K562 (cell line): ENCODE measurements at regions not wholly inside any gene's neighbourhood (a gene's known extent, or its start where the extent isn't known, plus 50 kb on each side); places are given as distances from the start of the nearest gene placed in this dataset.

ENCODE experiments used
- ATAC-seq: fragments of 200-7000 bp; cut with Tn5 transposase; 3 replicates; pipeline ENCODE4 v1.9.1; 2020; ENCODE audit warnings: moderate library complexity
- BruUV-seq: library from RNA; stranded (reverse); fragments of 400-500 nt; replicated peaks from 2 replicates; lab custom pipeline; 2021; lab: Mats Ljungman, UMichigan
- CTCF ChIA-PET: fragments of 300-600 bp; formaldehyde crosslinking; extraction: SDS; loops from one replicate; lab custom pipeline; 2021; ENCODE audit warnings: low intra/inter-chr PET ratio; lab: Yijun Ruan, JAX
- POLR2A ChIA-PET: fragments of 300-600, 350-650 bp; sonication (Branson Sonifier 250); formaldehyde crosslinking; extraction: SDS; loops from one replicate; lab custom pipeline; 2021; ENCODE audit warnings: antibody characterized with exemption, inconsistent platforms; lab: Yijun Ruan, JAX
- DNase-seq, 4 experiments: peaks; one replicate each; pipeline versions ENCODE4 v3.0.0 to v3.0.0-alpha.2; 2011 to 2018; ENCODE audit warnings: low spot score in 3 of 4, mixed read lengths in 3 of 4; ENCODE audit errors: extremely low read depth in 1 of 4
- FAIRE-seq: peaks from 2 replicates; lab custom pipeline; 2011; peaks lifted over from hg19 to GRCh38; lab: Jason Lieb, UNC
- H2AFZ ChIP-seq: 2 replicates; pipeline ENCODE4 v1.6.0; 2011; ENCODE audit warnings: low read depth, low read length, control low read depth, inconsistent platforms
- H3K27ac ChIP-seq: fragments of 200-600 bp; 3 replicates; pipeline ENCODE4 v1.8.0; 2011; ENCODE audit warnings: low read depth, mild to moderate bottlenecking, control low read depth, inconsistent platforms, low read length, moderate library complexity, mixed read lengths; ENCODE audit errors: extremely low read depth
- H3K27me3 ChIP-seq, 2 experiments: fragments of 300-600 bp in 1 of 2; 2 replicates in 1 of 2; 3 replicates in 1 of 2; pipeline versions ENCODE4 v1.6.0 to v1.8.0; 2011; ENCODE audit warnings: inconsistent platforms in 2 of 2, low read length in 2 of 2, mild to moderate bottlenecking in 1 of 2, mixed read lengths in 1 of 2, moderate library complexity in 1 of 2; ENCODE audit not compliant: control insufficient read depth in 2 of 2, insufficient read depth in 2 of 2
- H3K36me3 ChIP-seq: fragments of 300-600 bp; 3 replicates; pipeline ENCODE4 v1.8.0; 2011; ENCODE audit warnings: mild to moderate bottlenecking, low read length, inconsistent platforms; ENCODE audit not compliant: control insufficient read depth, insufficient read depth
- H3K4me1 ChIP-seq, 2 experiments: fragments of 200-600 bp in 1 of 2; replicated peaks in 1 of 2; 2 replicates in 1 of 2; 3 replicates in 1 of 2; pipeline versions ENCODE4 v1.5.1 to v1.8.0; 2011; ENCODE audit warnings: inconsistent platforms in 2 of 2, low read length in 2 of 2, mild to moderate bottlenecking in 1 of 2, mixed read lengths in 1 of 2, moderate library complexity in 1 of 2; ENCODE audit not compliant: control insufficient read depth in 2 of 2, insufficient read depth in 2 of 2
- H3K4me2 ChIP-seq: 2 replicates; pipeline ENCODE4 v1.6.1; 2011; ENCODE audit warnings: low read length, control low read depth, inconsistent platforms, mixed read lengths; ENCODE audit not compliant: insufficient read depth
- H3K4me3 ChIP-seq: fragments of 200-600 bp; sonication (generic), shearing (Covaris generic); 2 replicates; pipeline ENCODE4 v1.5.1; 2016; ENCODE audit warnings: control low read depth, inconsistent platforms
- H3K79me2 ChIP-seq: fragments of 200-600 bp; 3 replicates; pipeline ENCODE4 v1.8.0; 2011; ENCODE audit warnings: low read length, inconsistent platforms; ENCODE audit not compliant: control insufficient read depth, insufficient read depth
- H3K9ac ChIP-seq, 2 experiments: 2 replicates each; pipeline versions ENCODE4 v1.6.0 to v1.6.1; 2011; ENCODE audit warnings: low read depth in 2 of 2, low read length in 2 of 2, control low read depth in 1 of 2, inconsistent platforms in 1 of 2, mild to moderate bottlenecking in 1 of 2, mixed read lengths in 1 of 2; ENCODE audit not compliant: insufficient read depth in 1 of 2
- H3K9me1 ChIP-seq: one replicate; pipeline ENCODE4 v1.6.0; 2011; ENCODE audit warnings: inconsistent platforms, mild to moderate bottlenecking, low read length, moderate library complexity; ENCODE audit not compliant: control insufficient read depth, insufficient read depth
- H3K9me3 ChIP-seq: replicated peaks from 2 replicates; pipeline ENCODE4 v1.5.1; 2011; ENCODE audit warnings: low read depth, low read length, inconsistent platforms; ENCODE audit not compliant: control insufficient read depth, insufficient read depth
- H4K20me1 ChIP-seq: replicated peaks from 2 replicates; pipeline ENCODE4 v1.6.1; 2011; ENCODE audit warnings: low read length, inconsistent platforms, mixed read lengths; ENCODE audit not compliant: control insufficient read depth, insufficient read depth
- PHB2 ChIP-seq: fragments of 450-650 bp; IDR thresholded peaks from 2 replicates; pipeline ENCODE4 v1.6.1; 2017; ENCODE audit warnings: low read depth
- WGBS: fragments of 100-300 bp; shearing (Covaris generic); methylation state at CpG from one replicate; pipeline ENCODE4 v1.1.6; 2016; ENCODE audit warnings: low coverage, mixed read lengths; ENCODE audit not compliant: insufficient coverage; ENCODE audit errors: missing lambda C conversion rate; 5-methylcytosine and 5-hydroxymethylcytosine counted together
- in situ Hi-C: fragments of 300-500 bp; cut with MboI; formaldehyde crosslinking; loops from 4 replicates; pipeline ENCODE4 v1.15.0; 2018; ENCODE audit warnings: inconsistent platforms, mixed read lengths
- intact Hi-C: fragments of 100-400 bp; cut with micrococcal nuclease; formaldehyde crosslinking; loops from 2 replicates; pipeline ENCODE4 v1.14.2; 2022
- TF ChIP-seq, protein P1 (sequence below), 2 experiments: fragments of 450-650 bp; IDR thresholded peaks; 2 replicates each; pipeline ENCODE4 v1.6.1; 2016; ENCODE audit warnings: mild to moderate bottlenecking in 2 of 2, borderline replicate concordance in 1 of 2, low read depth in 1 of 2, moderate library complexity in 1 of 2

DNA sequence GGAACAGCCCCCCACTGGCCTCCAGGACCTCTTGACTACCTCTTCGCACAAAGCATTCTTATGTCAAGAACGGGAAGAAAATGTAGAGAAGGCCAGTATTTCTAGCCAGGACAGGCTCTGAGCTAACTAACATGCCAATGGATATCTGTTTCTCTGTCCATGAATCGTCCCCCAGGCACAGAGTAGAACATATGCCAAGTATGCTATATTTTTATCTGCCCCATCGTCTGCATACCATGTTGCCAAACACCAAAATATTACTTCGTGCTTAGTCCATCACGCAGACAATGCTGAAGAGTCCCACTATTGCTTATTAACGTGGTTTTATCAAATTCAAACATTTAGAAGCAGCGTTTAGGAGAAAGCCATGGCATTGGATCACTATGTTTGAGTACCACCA lies 151.4 kb upstream of the CPSF6 start (continued):
- TF ChIP-seq, protein P1, sequence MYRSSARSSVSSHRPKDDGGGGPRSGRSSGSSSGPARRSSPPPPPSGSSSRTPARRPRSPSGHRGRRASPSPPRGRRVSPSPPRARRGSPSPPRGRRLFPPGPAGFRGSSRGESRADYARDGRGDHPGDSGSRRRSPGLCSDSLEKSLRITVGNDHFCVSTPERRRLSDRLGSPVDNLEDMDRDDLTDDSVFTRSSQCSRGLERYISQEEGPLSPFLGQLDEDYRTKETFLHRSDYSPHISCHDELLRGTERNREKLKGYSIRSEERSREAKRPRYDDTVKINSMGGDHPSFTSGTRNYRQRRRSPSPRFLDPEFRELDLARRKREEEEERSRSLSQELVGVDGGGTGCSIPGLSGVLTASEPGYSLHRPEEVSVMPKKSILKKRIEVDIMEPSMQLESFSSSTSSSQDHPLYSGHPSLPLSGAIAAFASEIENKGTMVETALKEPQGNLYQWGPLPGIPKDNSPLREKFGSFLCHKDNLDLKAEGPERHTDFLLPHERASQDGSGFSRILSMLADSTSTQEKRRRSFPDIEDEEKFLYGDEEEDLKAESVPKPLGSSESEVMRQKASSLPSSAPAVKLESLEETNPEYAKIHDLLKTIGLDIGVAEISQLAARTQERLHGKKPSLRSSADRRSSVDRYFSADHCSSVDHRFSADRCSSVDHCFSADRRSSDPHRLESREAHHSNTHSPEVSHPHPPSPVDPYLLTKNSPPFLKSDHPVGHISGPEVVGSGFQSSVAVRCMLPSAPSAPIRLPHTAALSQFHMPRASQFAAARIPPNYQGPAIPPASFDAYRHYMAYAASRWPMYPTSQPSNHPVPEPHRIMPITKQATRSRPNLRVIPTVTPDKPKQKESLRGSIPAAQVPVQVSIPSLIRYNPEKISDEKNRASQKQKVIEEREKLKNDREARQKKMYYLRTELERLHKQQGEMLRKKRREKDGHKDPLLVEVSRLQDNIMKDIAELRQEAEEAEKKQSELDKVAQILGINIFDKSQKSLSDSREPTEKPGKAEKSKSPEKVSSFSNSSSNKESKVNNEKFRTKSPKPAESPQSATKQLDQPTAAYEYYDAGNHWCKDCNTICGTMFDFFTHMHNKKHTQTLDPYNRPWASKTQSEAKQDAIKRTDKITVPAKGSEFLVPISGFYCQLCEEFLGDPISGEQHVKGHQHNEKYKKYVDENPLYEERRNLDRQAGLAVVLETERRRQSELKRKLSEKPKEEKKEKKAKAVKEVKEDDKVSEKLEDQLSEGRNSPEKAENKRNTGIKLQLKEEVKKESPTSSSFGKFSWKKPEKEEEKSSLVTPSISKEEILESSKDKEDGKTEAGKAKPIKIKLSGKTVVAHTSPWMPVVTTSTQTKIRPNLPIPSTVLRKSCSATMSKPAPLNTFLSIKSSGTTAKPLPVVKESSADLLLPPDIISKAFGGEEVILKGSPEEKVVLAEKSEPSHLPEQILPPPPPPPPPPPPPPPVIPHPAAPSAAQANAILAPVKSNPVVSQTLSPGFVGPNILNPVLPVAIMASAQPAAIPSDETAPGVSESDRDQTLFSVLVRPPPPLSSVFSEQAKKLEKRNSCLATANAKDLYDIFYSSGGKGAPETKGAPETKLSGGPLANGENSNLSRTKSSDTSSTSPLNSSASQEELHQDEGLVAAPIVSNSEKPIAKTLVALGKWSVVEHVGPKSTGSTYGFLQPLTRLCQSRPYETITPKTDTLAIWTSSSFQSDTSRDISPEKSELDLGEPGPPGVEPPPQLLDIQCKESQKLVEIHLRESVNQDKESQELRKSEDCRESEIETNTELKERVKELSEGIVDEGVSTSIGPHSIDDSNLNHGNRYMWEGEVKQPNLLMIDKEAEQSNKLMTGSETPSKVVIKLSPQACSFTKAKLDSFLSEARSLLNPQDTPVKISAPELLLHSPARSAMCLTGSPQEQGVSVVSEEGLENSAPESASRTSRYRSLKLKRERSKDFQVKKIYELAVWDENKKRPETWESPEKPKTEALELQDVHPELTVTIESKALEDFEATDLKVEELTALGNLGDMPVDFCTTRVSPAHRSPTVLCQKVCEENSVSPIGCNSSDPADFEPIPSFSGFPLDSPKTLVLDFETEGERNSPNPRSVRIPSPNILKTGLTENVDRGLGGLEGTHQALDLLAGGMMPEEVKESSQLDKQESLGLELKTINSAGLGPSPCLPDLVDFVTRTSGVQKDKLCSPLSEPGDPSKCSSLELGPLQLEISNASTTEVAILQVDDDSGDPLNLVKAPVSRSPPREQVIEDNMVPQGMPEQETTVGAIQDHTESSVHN (IDR thresholded peaks at IDR 0.05; ENCODE audit: borderline replicate concordance in 1 of 2, low read depth in 1 of 2) = no peak
- TF ChIP-seq, all 486 proteins: peak for 0

DNA sequence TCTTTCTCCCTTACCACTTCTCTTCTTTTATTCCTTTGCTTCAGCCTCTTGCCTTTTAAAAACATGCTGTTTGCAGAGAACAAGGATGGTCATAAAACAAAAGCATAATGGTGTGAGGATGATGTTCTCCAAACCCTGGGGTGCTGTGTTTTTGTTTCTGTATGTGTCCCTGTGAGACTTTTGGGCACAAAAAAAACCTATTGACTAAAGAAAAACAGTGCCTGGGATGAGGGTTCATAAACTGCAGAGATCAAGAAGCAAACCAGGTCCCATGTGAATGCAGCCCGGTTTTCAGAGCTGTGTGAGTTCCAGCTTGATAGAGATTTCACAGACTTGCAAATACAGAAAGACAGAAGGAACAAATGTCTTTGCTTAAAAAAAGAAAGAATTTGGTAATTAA lies 148.6 kb upstream of the CPSF6 start:
- intact Hi-C loops = no loop called here
- 0% methylated on average over 1 of the region's 1 CpG for WGBS
- H3K9me1 ChIP-seq = no peaks in the 10 kb centered on the region
- H3K27ac ChIP-seq = no peak overlapping the region
- POLR2A ChIA-PET = interaction anchor here (0.6 to 1.1 kb wide), 2 partner anchors 15 to 1518 kb away, joined by 3 to 4 read pairs; no protein-coding TSS in a partner anchor
- no peaks in the 10 kb centered on the region for H3K36me3 ChIP-seq
- no peak for TF ChIP-seq PHB2
- TF ChIP-seq, all 486 proteins: peak for 0
- Histone ChIP-seq H3K4me2 (no peak overlapping the region), H3K27me3 (peaks cover 0 to 10% of the 10 kb centered on the region in 2 experiments; a peak in 2 of 5 replicates), H4K20me1 (no peaks in the 10 kb centered on the region), H3K4me1 (no peaks in the 10 kb centered on the region), H3K9me3 (no peaks in the 10 kb centered on the region), H3K4me3 (no peak overlapping the region), H2AFZ (no peak overlapping the region), H3K79me2 (no peaks in the 10 kb centered on the region), H3K9ac (no peak overlapping the region)
- FAIRE-seq (no peak), ATAC-seq (no peak), DNase-seq (no peak)
- no TSS peak for BruUV-seq
- CTCF ChIA-PET = no interaction called here
- in situ Hi-C loops = no loop called here
